SKM-1 treated with dmso at 0.1 percent for 144 hours (cell line): ENCODE measurements at regions not wholly inside any gene's neighbourhood (a gene's known extent, or its start where the extent isn't known, plus 50 kb on each side); places are given as distances from the start of the nearest gene placed in this dataset.

Source experiments
- DNase-seq: peaks from one replicate; lab custom pipeline; 2025; ENCODE audit not compliant: unreplicated experiment; lab: John Stamatoyannopoulos, UW

DNA sequence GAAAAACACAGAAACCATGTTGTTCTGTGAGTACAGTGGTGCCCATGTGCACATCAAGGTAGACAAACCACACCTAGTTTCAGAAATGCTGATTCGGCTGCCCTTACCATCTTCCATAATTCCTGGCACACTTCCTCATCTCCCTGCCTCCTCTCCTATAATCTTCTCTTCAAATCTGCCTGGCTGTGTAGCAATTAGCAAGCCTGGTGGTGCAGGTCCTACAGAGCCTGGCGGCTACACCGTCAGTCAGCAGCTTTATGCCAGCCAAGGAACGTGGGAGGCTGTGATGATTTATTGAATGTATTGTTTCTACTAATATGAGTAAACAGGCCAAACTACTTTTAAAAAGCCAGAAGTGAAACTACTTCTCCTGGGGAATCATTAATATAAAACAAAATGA is 106.8 kb downstream of the SEMA6D start:
- DNase-seq = no peak

DNA sequence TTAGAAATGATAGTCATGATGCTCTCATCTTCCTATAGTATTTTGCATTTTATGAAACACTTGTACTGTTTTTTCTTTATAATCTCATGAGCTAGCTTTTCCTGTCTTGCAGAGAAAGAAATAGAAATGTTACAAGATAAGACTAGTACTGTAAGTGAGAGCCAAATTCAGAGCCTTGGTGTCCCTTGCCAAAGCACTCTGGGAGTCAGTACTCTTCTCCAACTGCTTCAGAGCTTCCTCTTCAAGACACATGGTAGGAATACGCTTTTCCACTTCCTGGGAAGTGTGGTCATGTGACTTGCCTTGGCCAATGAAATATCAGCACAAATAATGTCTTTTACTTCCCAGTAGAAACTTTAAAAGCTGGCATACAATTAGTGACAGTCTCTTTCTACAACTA is 112.4 kb downstream of the SEMA6D start:
- no peak for DNase-seq

GRCh38 chr15:47834093-47834492 is 116.8 kb downstream of the SEMA6D start:
- DNase-seq = no peak

DNA sequence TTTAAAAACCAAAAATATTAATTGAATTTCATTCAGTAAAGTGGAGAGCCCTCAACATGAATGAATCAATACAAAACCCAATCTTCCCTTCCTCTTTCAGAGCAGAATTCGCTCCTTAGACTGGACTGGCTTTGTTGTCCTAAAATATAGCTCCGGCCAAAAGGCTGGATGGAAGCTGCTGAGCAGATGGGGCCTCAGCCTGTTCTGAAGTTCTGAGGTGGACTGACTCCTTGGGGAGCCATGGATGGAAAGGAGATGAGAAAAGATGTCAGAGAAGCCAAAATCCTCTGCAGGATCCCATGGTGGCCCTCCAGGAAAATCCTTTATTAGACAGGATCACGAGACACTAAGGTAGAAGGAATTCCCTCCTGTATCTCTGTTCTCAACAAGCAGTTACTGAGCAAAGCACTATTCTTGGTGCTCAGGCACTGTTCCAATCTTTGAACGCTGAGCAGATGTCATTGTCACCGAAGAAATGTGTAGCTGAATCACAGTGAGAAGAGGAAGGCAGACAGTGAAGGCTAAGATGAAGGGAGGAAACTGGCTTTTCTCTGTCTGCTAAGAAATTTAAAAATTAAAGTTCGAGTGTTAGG is 122.0 kb downstream of the SEMA6D start:
- DNase-seq = no peak

DNA sequence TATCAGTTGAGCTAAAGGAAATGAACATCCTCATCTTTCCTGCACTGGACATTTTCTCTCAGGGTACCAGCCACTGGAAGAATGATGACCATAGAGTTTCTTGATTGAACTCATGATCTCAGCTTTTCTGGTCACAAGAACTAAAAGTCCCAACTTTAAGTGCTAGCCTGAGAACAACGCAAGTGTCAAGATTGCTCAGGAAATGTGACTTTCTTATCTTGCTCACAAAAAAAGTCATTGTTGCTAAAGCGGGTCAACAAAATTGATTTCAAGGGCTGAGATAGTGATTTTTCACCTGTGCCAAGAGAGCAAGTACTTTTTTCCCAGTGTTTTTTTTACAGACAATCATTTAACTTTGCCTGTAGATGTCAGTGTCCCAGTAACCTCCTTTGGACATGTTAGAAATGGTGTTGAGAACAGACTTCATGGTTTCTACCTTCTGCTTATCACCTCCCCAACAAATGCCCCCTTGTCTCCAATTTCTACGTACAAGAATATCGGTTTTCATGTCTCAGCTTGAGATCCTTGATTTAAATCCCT is 125.9 kb downstream of the SEMA6D start:
- no peak for DNase-seq

GRCh38 chr15:47844437-47844836 is 127.1 kb downstream of the SEMA6D start:
- DNase-seq = no peak

GRCh38 chr15:47846128-47846868 is 129.0 kb downstream of the SEMA6D start:
- no peak for DNase-seq

GRCh38 chr15:47846876-47847275 is 129.6 kb downstream of the SEMA6D start:
- no peak for DNase-seq

- DNase-seq = no peak
These were observed 138.8 kb downstream of the SEMA6D start for GRCh38 chr15:47856071-47856470.

DNA sequence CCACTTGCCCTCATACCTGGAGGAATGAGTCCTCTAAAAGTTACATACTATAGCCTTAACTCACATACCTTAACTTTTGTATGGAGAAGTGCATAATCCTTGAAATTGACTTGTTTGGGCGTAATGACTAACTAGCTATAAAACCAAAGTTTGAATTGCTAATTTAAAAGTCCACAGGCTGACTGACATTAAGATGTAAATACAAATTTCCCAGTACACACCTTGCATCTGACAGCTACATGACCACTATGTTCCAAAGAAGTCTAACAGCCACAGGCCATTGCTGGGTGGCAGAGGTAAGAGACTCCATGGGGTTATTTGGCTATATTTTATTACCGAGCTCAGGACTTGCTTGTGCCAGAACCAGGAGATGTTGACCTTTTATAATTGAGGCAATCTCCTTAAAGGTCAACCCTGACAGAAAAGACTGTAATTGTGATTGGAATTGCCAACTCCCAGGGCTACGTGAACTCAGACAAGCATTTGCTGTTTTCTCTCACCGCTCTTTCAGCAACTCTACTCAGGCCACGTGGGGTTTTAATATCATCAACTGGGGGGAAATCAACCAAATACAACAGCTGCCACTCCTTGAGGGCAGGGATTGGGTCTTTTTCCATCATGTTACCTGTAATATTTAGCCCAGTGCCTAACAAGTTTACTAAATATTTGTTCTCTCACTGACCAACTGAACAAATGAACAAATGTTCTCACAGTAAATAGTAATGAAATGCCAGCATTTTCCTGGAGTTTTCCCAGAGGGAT is 139.9 kb downstream of the SEMA6D start:
- no peak for DNase-seq

DNA sequence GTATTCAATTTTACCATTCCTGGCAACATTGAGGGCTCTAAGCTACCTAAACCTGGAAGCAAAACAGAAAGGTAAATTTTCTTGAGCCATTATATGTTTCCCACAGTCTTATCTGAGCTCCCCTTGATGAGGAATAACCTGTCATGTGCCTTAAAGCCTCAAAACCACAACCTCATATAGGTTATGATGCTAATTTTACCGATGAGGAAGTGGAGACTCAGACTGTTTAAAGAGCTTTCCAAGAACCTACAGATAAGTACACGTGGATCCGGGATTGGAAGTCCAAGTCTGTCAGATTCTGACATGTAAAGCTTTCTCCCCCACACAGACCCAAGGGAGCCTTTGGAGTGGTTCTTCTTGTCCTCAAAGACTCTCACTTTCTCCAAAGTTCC is 140.5 kb downstream of the SEMA6D start:
- DNase-seq = peak; percentile 5

DNA sequence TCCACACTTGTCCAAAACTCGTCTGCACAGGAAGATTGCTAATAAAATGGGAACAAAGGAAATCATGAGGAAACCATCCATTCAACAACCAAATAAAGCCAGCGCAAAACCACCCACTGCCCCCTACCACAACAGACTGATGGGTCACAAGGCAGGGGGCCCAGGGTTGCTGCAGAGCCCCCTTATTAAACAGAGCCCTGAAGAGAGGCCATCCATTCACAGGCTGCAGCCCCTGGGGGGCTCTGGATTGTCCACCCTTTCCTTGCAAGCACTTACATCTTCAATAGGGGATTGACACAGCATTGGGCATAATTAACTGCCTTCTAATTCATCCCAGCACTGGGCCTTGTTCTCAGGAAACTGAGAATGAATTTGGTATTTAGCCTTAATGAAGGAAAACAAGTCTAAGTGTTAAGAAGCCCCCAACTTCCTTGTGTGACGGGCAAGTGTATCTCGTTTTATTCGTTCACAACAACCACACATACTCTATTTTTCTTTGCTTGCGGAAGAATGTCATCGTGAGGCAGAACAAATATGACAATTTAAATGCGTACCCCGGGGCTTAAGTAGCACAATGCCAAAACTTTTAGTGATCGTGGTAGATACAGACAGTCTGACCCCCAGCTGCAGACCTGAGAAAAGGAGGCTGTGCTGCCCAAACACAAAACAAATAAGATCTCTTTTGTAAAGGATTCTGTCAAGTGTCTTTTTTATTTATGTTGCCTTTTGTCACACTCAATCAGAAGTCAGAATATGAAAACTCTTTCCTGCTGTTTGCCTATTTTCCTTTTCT is 144.0 kb downstream of the SEMA6D start:
- no peak for DNase-seq

DNA sequence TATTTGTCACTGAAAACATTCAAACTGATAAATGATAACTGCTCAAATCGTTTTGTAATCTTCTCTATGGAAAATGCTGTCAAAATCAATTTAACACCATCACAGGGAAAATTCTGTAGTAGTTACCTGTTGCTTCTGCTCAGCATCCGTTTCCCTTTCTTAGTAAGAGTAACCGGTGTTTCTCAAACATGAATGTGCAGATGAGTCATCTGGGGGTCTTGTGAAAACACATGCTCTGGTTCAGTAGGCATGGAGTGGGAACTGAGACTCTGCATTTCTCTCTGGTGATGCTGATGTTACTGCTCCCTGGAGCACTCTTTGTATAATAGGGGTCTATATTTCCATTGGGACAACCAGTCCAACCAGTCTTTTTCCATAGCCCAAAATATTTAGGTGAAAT is 145.1 kb downstream of the SEMA6D start:
- DNase-seq = no peak

DNA sequence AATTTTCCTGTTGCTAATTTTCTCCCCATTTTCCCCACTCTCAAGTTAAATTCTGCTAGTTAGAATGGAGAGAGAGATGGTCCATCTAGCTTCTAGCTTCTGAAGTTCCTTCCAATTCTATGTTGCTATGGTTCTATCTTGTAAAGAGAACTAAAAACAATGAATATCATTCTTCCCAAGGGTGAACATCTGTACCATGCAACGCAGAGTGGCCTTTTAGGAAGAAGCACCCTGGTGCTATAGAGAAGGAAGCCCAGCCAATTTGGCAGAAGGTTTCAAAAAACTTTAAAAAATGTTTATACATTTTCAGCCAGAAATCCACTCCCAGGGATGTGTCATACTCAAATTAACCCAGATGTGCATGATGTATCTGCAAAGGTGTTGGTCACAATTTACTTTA is 149.1 kb downstream of the SEMA6D start:
- DNase-seq = no peak

DNA sequence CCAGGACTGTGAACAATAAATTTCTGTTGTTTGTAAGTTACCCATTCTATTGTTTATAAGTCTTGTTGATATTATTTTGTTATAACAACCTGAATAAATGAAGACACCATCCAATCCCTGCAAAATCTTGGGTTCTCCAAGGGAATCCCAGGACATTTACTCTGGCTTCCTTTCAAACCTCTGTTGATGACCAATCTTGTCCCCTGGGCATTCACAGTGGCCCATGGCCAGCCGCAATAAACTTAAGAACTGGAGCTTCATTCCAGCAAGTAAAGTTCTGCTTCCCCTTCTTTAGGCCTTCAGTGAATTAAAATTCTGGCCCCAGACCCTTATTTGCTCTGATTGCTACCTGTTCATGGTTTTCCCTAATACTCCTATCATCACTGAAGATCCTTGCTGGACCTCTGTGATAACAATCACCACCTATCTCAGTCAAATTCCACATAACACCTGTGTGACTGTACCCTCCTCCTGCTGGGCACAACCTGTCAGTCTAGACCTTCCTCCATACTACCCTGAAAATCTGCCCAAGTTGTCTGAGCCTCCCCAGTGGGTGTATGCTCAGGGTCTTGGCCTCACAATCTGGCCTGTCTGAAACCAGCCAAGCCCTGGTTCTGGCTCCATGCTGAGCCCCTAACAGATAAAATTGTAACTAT is 153.1 kb downstream of the SEMA6D start:
- DNase-seq = no peak

- no peak for DNase-seq
These were observed 153.8 kb downstream of the SEMA6D start for GRCh38 chr15:47870956-47871625.

DNA sequence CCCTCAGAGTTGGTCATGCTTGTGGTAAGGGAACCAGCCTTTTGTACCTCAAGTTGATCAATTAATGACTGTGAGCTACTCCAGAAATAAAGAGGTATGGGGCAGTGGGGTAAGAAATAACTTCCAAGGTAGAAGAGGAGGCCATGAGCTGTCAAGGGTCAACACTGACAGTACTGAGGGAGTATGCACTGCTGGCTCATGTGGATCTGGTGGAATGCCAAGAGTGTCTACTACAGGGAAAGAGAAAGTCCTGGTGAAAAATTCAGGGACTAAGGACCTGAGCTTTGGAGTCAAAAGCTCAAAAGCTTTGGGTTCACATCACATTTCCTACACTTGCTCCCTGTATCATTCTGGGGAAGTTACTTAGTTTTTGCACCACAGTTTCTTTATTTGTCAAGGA is 154.9 kb downstream of the SEMA6D start:
- DNase-seq = no peak

- no peak for DNase-seq
These were observed 155.6 kb downstream of the SEMA6D start for GRCh38 chr15:47872869-47873432.

DNA sequence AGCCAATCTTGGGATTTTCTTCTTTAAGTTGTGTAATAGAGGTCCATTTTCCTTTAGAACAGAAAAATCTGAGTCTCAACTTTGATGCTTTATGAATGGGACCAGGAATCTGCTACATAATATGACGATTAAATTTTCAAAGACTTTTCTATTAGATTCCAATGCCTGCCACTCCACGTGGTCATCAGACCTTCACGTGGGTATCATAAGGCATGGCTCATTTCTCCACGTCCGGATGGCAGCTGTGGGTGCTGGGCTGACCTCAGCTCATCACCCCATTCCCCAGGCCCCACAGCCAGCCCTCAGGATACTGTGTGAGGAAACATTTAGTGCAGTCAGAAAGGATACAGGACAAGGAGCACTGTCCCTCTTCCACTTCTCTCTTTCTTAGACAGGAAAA is 159.7 kb downstream of the SEMA6D start:
- no peak for DNase-seq

DNA sequence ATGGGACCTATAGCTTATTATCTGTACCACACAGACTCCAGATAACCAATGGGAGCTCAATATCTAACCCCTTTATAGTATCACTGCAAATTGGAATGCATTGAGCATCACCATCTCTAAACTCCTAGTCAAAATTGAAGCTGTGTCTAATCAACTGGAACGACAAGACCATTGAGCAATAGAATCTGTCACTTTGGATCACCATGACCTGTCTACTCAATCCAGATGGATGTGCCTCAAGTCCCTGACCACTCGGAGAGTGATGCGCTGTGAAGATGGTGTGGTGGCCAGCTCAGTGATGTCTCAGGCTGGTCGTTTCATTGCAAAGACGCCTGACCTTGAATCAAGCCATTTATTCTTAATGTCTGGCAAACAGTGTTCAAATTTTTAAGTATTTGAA is 160.5 kb downstream of the SEMA6D start:
- no peak for DNase-seq
